Astrocyte of the cerebellum (primary cell): ENCODE measurements at regions not wholly inside any gene's neighbourhood (a gene's known extent, or its start where the extent isn't known, plus 50 kb on each side); places are given as distances from the start of the nearest gene placed in this dataset.

Experiments used
- DNase-seq: peaks from one replicate; pipeline ENCODE4 v3.0.0-alpha.2; 2011; ENCODE audit warnings: low read depth
- H3K4me3 ChIP-seq: 2 replicates; pipeline ENCODE4 v1.5.1; 2011; ENCODE audit warnings: mild to moderate bottlenecking, low read depth, low read length, moderate library complexity
- in situ Hi-C: cut with HindIII; loops from 2 replicates; pipeline ENCODE4 v1.10.0; 2017; ENCODE audit warnings: low sequenced_read_pairs
- TF ChIP-seq, protein P1 (sequence below): IDR thresholded peaks from 2 replicates; pipeline ENCODE4 v1.5.1; 2012; ENCODE audit warnings: low read length, low read depth, moderate library complexity, mild to moderate bottlenecking; ENCODE audit errors: missing control alignments

DNA sequence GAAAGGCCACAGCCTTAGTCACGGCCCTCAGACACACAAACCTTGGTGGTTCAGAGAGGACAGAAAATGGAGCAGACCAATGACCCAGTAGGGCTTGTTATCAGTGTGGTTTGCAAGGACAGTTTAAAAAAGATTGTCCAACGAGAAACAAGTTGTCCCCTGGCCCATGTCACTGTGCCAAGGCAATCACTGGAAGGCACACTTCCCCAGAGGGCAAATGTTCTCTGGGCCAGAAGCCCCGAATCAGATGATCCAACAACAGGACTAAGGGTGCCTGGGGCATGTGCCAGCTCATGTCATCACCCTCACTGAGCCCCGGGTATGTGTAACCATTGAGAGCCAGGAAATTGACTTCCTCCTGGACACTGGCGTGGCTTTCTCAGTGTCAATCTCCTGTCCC is 950.1 kb upstream of the CTNND2 start:
- no peak overlapping the region for H3K4me3 ChIP-seq
- DNase-seq = no peak
- in situ Hi-C loops = no loop called here
- TF ChIP-seq, protein P1, sequence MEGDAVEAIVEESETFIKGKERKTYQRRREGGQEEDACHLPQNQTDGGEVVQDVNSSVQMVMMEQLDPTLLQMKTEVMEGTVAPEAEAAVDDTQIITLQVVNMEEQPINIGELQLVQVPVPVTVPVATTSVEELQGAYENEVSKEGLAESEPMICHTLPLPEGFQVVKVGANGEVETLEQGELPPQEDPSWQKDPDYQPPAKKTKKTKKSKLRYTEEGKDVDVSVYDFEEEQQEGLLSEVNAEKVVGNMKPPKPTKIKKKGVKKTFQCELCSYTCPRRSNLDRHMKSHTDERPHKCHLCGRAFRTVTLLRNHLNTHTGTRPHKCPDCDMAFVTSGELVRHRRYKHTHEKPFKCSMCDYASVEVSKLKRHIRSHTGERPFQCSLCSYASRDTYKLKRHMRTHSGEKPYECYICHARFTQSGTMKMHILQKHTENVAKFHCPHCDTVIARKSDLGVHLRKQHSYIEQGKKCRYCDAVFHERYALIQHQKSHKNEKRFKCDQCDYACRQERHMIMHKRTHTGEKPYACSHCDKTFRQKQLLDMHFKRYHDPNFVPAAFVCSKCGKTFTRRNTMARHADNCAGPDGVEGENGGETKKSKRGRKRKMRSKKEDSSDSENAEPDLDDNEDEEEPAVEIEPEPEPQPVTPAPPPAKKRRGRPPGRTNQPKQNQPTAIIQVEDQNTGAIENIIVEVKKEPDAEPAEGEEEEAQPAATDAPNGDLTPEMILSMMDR = no peak

DNA sequence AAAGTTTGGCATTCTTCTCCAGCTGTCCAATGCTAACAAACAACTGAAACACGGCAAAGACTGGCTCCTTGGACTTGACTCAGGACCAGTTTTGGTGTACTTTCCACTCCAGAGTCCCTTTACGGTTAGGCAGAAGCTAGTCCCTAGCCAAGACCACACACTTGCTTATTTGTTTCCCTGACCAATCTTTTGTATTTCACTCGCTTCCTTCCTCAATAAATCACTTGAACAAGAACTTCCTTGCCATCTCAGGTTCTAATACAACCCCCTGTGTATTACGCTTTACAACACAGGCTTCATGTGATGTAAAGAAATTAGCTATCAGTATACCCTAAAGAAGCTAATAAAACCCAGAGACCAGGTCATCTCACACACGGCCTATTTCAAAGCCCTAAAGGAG is 947.5 kb upstream of the CTNND2 start:
- TF ChIP-seq, protein P1 = no peak
- H3K4me3 ChIP-seq = no peak overlapping the region
- in situ Hi-C loops = no loop called here
- DNase-seq = no peak

DNA sequence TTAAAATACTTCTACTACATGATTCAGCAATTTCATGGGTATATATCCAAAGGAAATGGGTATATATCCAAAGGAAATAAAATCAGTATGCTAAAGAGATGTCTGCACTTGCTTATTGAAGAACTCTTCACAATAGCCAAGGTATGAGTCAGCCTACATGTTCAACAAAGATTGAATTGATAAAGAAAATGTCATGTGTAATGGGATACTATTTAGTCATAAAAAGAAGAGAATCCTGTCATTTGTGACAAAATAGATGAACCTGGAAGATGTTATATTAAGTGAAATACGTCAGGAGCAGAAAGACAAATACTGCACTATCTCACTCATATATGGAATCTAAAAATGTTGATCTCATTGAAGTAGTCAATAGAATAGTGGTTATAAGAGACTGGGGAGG is 944.5 kb upstream of the CTNND2 start:
- DNase-seq = no peak
- TF ChIP-seq, protein P1 = no peak
- no peak overlapping the region for H3K4me3 ChIP-seq
- in situ Hi-C loops = no loop called here

DNA sequence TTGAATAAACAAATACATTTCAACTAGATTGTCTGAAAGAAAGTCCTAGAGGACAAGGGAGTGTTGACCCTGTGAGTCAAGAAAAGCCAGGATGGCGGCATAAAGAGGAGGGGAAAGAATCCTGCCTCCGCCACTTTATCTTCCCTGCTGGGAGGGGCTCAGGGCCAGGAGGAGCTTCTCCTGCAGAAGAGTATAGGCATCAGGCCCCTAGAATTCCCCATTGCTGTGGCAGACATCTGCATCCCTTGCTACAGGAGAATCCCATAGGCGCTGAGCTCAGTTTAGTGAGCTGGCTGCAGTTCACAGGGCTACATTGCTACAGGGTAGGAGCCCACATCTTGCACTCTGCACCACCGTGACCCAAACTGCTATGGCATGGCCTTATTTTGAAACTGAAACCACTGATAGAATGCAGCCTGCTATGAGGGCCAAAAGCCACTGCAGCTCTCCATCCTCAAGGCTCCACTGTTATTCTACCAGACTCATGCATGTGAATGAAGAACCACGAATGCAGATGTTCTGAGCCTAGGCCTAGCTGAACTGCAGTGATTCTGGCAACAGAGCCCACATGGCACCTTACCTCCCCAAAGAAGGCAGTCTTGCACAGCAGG is 941.4 kb upstream of the CTNND2 start:
- TF ChIP-seq, protein P1 = no peak
- in situ Hi-C loops = no loop called here

DNA sequence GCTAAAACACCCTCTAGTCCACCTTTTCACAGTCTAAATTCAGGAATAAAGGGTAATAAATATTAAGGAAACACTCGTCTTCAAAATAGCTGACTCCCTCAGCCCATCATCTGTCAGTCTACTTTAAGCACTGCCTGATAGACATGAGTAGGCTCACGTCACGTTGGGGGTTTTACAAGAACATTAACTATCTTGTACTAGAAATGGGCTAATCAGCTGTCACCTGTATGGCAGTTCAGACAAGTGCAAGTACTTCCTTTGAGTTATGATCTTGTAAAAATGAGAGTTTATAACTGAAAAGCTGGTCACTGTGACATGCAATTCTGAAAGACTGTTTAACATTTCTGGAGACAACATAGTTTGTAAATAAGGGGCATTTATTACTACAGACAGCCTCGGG is 936.7 kb upstream of the CTNND2 start:
- DNase-seq = no peak
- H3K4me3 ChIP-seq = no peak overlapping the region
- TF ChIP-seq, protein P1 = no peak
- in situ Hi-C loops = no loop called here

More for the DNA sequence above, 941.4 kb upstream of the CTNND2 start:
- no peak overlapping the region for H3K4me3 ChIP-seq
- DNase-seq = no peak

DNA sequence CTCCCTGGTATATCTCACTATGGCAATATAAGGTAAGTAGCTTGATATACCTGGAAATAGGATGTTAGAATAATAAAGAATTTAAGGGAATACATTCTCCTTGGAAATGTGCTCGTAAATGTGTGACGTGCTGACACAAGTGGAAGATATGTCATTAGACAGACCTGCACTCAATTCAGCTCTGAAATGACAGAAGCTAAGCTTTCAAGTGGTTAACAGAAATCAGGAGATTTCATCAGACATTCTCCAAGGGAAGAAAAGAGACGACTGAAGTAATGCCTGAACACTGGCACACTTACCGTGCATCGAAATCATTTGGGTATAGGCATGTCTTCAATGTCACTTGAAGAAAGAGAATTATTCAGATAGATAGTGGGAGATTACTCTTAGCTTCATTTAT is 933.3 kb upstream of the CTNND2 start:
- no peak overlapping the region for H3K4me3 ChIP-seq
- no peak for DNase-seq
- in situ Hi-C loops = no loop called here
- TF ChIP-seq, protein P1 = no peak
